GM10248 (cell line): ENCODE measurements at regions not wholly inside any gene's neighbourhood (a gene's known extent, or its start where the extent isn't known, plus 50 kb on each side); places are given as distances from the start of the nearest gene placed in this dataset.

Experiments
- CTCF ChIA-PET: fragments of 300-600 bp; sonication (Branson Sonifier 250); formaldehyde crosslinking; extraction: SDS; loops from one replicate; lab custom pipeline; 2021; ENCODE audit warnings: antibody characterized with exemption; lab: Yijun Ruan, JAX
- POLR2A ChIA-PET: fragments of 350-650 bp; sonication (Branson Sonifier 250); formaldehyde crosslinking; extraction: SDS; loops from one replicate; lab custom pipeline; 2020; ENCODE audit warnings: antibody characterized with exemption; lab: Yijun Ruan, JAX
- DNase-seq: peaks from one replicate; pipeline ENCODE4 v3.0.0; 2012; ENCODE audit errors: extremely low spot score
- CTCF ChIP-seq: IDR thresholded peaks from 2 replicates; pipeline ENCODE4 v1.5.1; 2012; ENCODE audit warnings: mild to moderate bottlenecking, low read depth; ENCODE audit errors: extremely low read depth, missing control alignments, control extremely low read depth

GRCh38 chr13:22422712-22423111 lies 751.8 kb downstream of the FGF9 start:
- DNase-seq: no peak
- CTCF ChIA-PET: no interaction called here
- POLR2A ChIA-PET: no interaction called here
- TF ChIP-seq CTCF: no peak

GRCh38 chr13:22423261-22423660 lies 752.4 kb downstream of the FGF9 start:
- no peak for DNase-seq
- TF ChIP-seq CTCF: no peak
- ChIA-PET CTCF (interaction anchor here (1.3 kb wide), 1 partner anchor 15 kb away, joined by 3 read pairs; no protein-coding TSS in a partner anchor), POLR2A (no interaction called here)

GRCh38 chr13:22425087-22425486 lies 754.2 kb downstream of the FGF9 start:
- ChIA-PET POLR2A (no interaction called here), CTCF (no interaction called here)
- DNase-seq: no peak
- TF ChIP-seq CTCF: no peak

- DNase-seq: no peak
- ChIA-PET CTCF (no interaction called here), POLR2A (no interaction called here)
Observed at GRCh38 chr13:22427066-22427465, 753.7 kb upstream of the SGCG start.

GRCh38 chr13:22427783-22428182 lies 753.0 kb upstream of the SGCG start:
- TF ChIP-seq CTCF: no peak
- DNase-seq: no peak
- ChIA-PET POLR2A (no interaction called here), CTCF (no interaction called here)

More at GRCh38 chr13:22427066-22427465, 753.7 kb upstream of the SGCG start:
- TF ChIP-seq CTCF: no peak

GRCh38 chr13:22428188-22428828 lies 752.5 kb upstream of the SGCG start:
- DNase-seq: no peak
- ChIA-PET CTCF (no interaction called here), POLR2A (no interaction called here)
- no peak for TF ChIP-seq CTCF
